Smooth muscle cell (in vitro differentiated cells): ENCODE measurements at regions not wholly inside any gene's neighbourhood (a gene's known extent, or its start where the extent isn't known, plus 50 kb on each side); places are given as distances from the start of the nearest gene placed in this dataset.
"Not testable (repeated sequence)": the region's sequence is repeated elsewhere in the genome, so short reads cannot be mapped to it uniquely, and the experiment has no call there.

Experiments used
- DNase-seq: peaks from one replicate; lab custom pipeline; 2025; ENCODE audit not compliant: unreplicated experiment; lab: John Stamatoyannopoulos, UW
- H2AFZ ChIP-seq: fragments of 200-600 bp; sonication (generic); 2 replicates; pipeline ENCODE4 v1.6.0; 2016; ENCODE audit warnings: antibody characterized with exemption, low read depth, mild to moderate bottlenecking
- H3F3A ChIP-seq: fragments of 200-600 bp; sonication (generic); 2 replicates; pipeline ENCODE4 v1.6.0; 2017; ENCODE audit warnings: antibody characterized with exemption, low read depth
- H3K27ac ChIP-seq: fragments of 200-600 bp; sonication (generic); 2 replicates; pipeline ENCODE4 v1.5.1; 2016; ENCODE audit warnings: low read depth, mild to moderate bottlenecking
- H3K27me3 ChIP-seq: fragments of 200-600 bp; sonication (generic); 2 replicates; pipeline ENCODE4 v1.6.1; 2016; ENCODE audit warnings: low read depth, mild to moderate bottlenecking
- H3K36me3 ChIP-seq: fragments of 200-600 bp; sonication (generic); 2 replicates; pipeline ENCODE4 v1.5.1; 2016; ENCODE audit warnings: low read depth
- H3K4me1 ChIP-seq: fragments of 200-600 bp; sonication (generic); 2 replicates; pipeline ENCODE4 v1.5.1; 2016; ENCODE audit warnings: low read depth
- H3K4me2 ChIP-seq: fragments of 200-600 bp; sonication (generic); 2 replicates; pipeline ENCODE4 v1.6.0; 2016; ENCODE audit warnings: mild to moderate bottlenecking
- H3K4me3 ChIP-seq: fragments of 200-600 bp; sonication (generic); 2 replicates; pipeline ENCODE4 v1.5.1; 2016; ENCODE audit warnings: mild to moderate bottlenecking
- H3K79me2 ChIP-seq: fragments of 200-600 bp; sonication (generic); 2 replicates; pipeline ENCODE4 v1.6.0; 2016; ENCODE audit warnings: low read depth, mild to moderate bottlenecking
- H3K9ac ChIP-seq: fragments of 200-600 bp; sonication (generic); 2 replicates; pipeline ENCODE4 v1.6.0; 2016; ENCODE audit warnings: low read depth
- H3K9me3 ChIP-seq: fragments of 200-600 bp; sonication (generic); replicated peaks from 2 replicates; pipeline ENCODE4 v1.5.1; 2016; ENCODE audit warnings: low read depth
- H4K20me1 ChIP-seq: fragments of 200-600 bp; sonication (generic); 2 replicates; pipeline ENCODE4 v1.6.0; 2016; ENCODE audit warnings: low read depth
- WGBS: methylation state at CpG from one replicate; pipeline ENCODE4 v1.1.7; 2016; ENCODE audit warnings: low lambda C conversion rate; 5-methylcytosine and 5-hydroxymethylcytosine counted together
- TF ChIP-seq, protein P1 (sequence below): fragments of 200-600 bp; sonication (generic); IDR thresholded peaks from 2 replicates; pipeline ENCODE4 v1.5.1; 2017; ENCODE audit warnings: borderline replicate concordance, mild to moderate bottlenecking, antibody characterized with exemption; ENCODE audit not compliant: insufficient read depth, poor library complexity, severe bottlenecking

- no peaks in the 10 kb centered on the region for H3K79me2 ChIP-seq
- H3F3A ChIP-seq, result no peaks in the 10 kb centered on the region
- no peak overlapping the region for H3K27ac ChIP-seq
- TF ChIP-seq, protein P1, sequence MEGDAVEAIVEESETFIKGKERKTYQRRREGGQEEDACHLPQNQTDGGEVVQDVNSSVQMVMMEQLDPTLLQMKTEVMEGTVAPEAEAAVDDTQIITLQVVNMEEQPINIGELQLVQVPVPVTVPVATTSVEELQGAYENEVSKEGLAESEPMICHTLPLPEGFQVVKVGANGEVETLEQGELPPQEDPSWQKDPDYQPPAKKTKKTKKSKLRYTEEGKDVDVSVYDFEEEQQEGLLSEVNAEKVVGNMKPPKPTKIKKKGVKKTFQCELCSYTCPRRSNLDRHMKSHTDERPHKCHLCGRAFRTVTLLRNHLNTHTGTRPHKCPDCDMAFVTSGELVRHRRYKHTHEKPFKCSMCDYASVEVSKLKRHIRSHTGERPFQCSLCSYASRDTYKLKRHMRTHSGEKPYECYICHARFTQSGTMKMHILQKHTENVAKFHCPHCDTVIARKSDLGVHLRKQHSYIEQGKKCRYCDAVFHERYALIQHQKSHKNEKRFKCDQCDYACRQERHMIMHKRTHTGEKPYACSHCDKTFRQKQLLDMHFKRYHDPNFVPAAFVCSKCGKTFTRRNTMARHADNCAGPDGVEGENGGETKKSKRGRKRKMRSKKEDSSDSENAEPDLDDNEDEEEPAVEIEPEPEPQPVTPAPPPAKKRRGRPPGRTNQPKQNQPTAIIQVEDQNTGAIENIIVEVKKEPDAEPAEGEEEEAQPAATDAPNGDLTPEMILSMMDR, result no peak
- 93% methylated on average over 1 of the region's 1 CpG for WGBS
- no peak for DNase-seq
- H4K20me1 ChIP-seq, result no peaks in the 10 kb centered on the region
- H2AFZ ChIP-seq, result no peak overlapping the region
- no peaks in the 10 kb centered on the region for H3K36me3 ChIP-seq
- H3K4me1 ChIP-seq, result no peaks in the 10 kb centered on the region
- H3K9me3 ChIP-seq, result no peaks in the 10 kb centered on the region
- peaks cover 9% of the 10 kb centered on the region for H3K27me3 ChIP-seq
- H3K4me2 ChIP-seq, result no peak overlapping the region
- no peak overlapping the region for H3K4me3 ChIP-seq
- no peak overlapping the region for H3K9ac ChIP-seq
Observed at GRCh38 chr2:38461470-38461869, 84.4 kb upstream of the ATL2 start.

DNA sequence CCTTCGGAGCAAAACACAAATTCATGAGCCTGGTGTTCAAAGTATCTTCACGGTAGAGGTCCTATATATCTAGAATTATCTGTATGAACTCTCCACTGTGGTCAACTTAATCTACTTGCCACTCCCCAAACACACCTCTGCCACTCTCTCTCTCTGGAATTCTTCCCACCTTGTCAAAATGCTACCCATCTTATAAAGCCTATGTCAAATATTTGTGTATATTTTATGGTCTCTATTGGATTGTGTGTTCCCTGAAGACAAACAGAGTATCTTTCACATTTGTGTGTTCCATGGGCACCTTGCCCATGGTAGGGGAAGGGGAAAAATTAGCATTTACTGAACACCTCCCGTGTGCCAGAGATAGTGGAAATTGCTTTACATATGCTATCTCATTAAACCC is 83.2 kb upstream of the ATL2 start:
- no peaks in the 10 kb centered on the region for H3K36me3 ChIP-seq
- H3K4me1 ChIP-seq, result no peaks in the 10 kb centered on the region
- H4K20me1 ChIP-seq, result no peaks in the 10 kb centered on the region
- no peaks in the 10 kb centered on the region for H3K9me3 ChIP-seq
- no peaks in the 10 kb centered on the region for H3F3A ChIP-seq
- no peak overlapping the region for H2AFZ ChIP-seq
- no peaks in the 10 kb centered on the region for H3K79me2 ChIP-seq
- DNase-seq, result no peak
- H3K9ac ChIP-seq, result no peak overlapping the region
- H3K4me3 ChIP-seq, result no peak overlapping the region
- TF ChIP-seq, protein P1, result no peak
- H3K27me3 ChIP-seq, result peaks cover 9% of the 10 kb centered on the region
- H3K4me2 ChIP-seq, result no peak overlapping the region
- WGBS, result 89% methylated on average over 3 of the region's 3 CpGs
- H3K27ac ChIP-seq, result no peak overlapping the region

- Histone ChIP-seq H3K9ac (no peak overlapping the region), H2AFZ (no peak overlapping the region), H4K20me1 (no peaks in the 10 kb centered on the region), H3K79me2 (no peaks in the 10 kb centered on the region), H3K9me3 (no peaks in the 10 kb centered on the region), H3K4me2 (no peak overlapping the region), H3K36me3 (no peaks in the 10 kb centered on the region), H3K4me1 (no peaks in the 10 kb centered on the region), H3K4me3 (no peak overlapping the region), H3F3A (no peaks in the 10 kb centered on the region), H3K27ac (no peak overlapping the region), H3K27me3 (peaks cover 9% of the 10 kb centered on the region)
- TF ChIP-seq, protein P1, result no peak
- DNase-seq, result no peak
- WGBS, result 93% methylated on average over 4 of the region's 4 CpGs
Observed at GRCh38 chr2:38454081-38454480, 77.0 kb upstream of the ATL2 start.

DNA sequence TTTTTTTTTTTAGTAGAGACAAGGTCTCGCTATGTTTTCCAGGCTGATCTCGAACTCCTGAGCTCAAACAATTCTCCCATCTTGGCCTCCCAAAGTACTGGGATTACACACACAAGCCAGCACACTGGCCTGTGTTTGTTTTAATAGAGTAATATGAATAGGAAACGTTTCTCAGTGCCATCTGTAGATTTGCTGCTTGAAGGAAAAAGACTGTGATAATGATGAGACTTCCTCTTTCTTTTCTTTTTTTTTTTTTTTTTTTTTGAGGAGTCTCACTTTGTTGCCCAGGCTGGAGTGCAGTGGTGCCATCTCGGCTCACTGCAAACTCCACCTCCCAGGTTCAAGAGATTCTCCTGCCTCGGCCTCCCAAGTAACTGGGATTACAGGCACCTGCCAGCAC is 74.7 kb upstream of the ATL2 start:
- H4K20me1 ChIP-seq, H3K9ac ChIP-seq, H3K4me2 ChIP-seq, H3K27ac ChIP-seq, DNase-seq, H3K27me3 ChIP-seq, H3K36me3 ChIP-seq, H3K4me3 ChIP-seq, H3K4me1 ChIP-seq, H2AFZ ChIP-seq, H3K79me2 ChIP-seq, H3F3A ChIP-seq, H3K9me3 ChIP-seq: not testable (repeated sequence)
- 93% methylated on average over 5 of the region's 5 CpGs for WGBS
